RPMI8226 (cell line): ENCODE measurements at regions not wholly inside any gene's neighbourhood (a gene's known extent, or its start where the extent isn't known, plus 50 kb on each side); places are given as distances from the start of the nearest gene placed in this dataset.
"Not testable (repeated sequence)": the region's sequence is repeated elsewhere in the genome, so short reads cannot be mapped to it uniquely, and the experiment has no call there.

Experiments used
- DNase-seq: peaks from one replicate; pipeline ENCODE4 v3.0.0-alpha.2; 2015

GRCh38 chr10:9015447-9015846 lies 961.0 kb downstream of the GATA3 start:
- no peak for DNase-seq

GRCh38 chr10:9016930-9017329 lies 962.4 kb downstream of the GATA3 start:
- DNase-seq = no peak

- no peak for DNase-seq
These were observed 964.0 kb downstream of the GATA3 start for GRCh38 chr10:9018195-9019173.

- no peak for DNase-seq
These were observed 968.7 kb downstream of the GATA3 start for GRCh38 chr10:9023206-9023605.

- no peak for DNase-seq
These were observed 969.7 kb downstream of the GATA3 start for GRCh38 chr10:9024210-9024609.

- DNase-seq = no peak
These were observed 973.7 kb downstream of the GATA3 start for GRCh38 chr10:9028231-9028630.

- DNase-seq = no peak
These were observed 980.9 kb downstream of the GATA3 start for GRCh38 chr10:9035355-9035754.

- DNase-seq = no peak
These were observed 982.3 kb downstream of the GATA3 start for GRCh38 chr10:9036711-9037204.

- DNase-seq = no peak
These were observed 983.7 kb downstream of the GATA3 start for GRCh38 chr10:9038146-9038714.

GRCh38 chr10:9043466-9043865 lies 989.0 kb downstream of the GATA3 start:
- no peak for DNase-seq

- DNase-seq = no peak
These were observed 990.8 kb downstream of the GATA3 start for GRCh38 chr10:9045311-9045710.

GRCh38 chr10:9051328-9051974 lies 997.0 kb downstream of the GATA3 start:
- no peak for DNase-seq

- no peak for DNase-seq
These were observed 998.3 kb downstream of the GATA3 start for GRCh38 chr10:9052767-9053166.

GRCh38 chr10:9056521-9056920 lies 1002.0 kb downstream of the GATA3 start:
- DNase-seq = no peak

GRCh38 chr10:9057293-9057692 lies 1002.8 kb downstream of the GATA3 start:
- not testable (repeated sequence) for DNase-seq

- no peak for DNase-seq
These were observed 1005.8 kb downstream of the GATA3 start for GRCh38 chr10:9060314-9060713.

GRCh38 chr10:9061871-9062270 lies 1007.4 kb downstream of the GATA3 start:
- no peak for DNase-seq

GRCh38 chr10:9066152-9066551 lies 1011.7 kb downstream of the GATA3 start:
- DNase-seq = no peak

- DNase-seq = no peak
These were observed 1013.5 kb downstream of the GATA3 start for GRCh38 chr10:9068003-9068402.

GRCh38 chr10:9069136-9069535 lies 1014.6 kb downstream of the GATA3 start:
- DNase-seq = no peak

- no peak for DNase-seq
These were observed 1020.9 kb downstream of the GATA3 start for GRCh38 chr10:9075420-9075819.

GRCh38 chr10:9076066-9076465 lies 1021.6 kb downstream of the GATA3 start:
- no peak for DNase-seq

- DNase-seq = no peak
These were observed 1026.8 kb downstream of the GATA3 start for GRCh38 chr10:9081253-9081652.

GRCh38 chr10:9081961-9082360 lies 1027.5 kb downstream of the GATA3 start:
- no peak for DNase-seq
